ENCODE measurements at regions not wholly inside any gene's neighbourhood (a gene's known extent, or its start where the extent isn't known, plus 50 kb on each side); places are given as distances from the start of the nearest gene placed in this dataset.

GRCh38 chr18:77444385-77444784, 194.7 kb downstream of the GALR1 start:
- Histone ChIP-seq H3K9me3 (ENCODE audit: control insufficient read depth, low read length) (no peaks in the 10 kb centered on the region), H3K4me1 (ENCODE audit: control insufficient read depth, insufficient read depth, low read length, poor library complexity, severe bottlenecking) (no peaks in the 10 kb centered on the region), H3K4me3 (ENCODE audit: extremely low read depth, insufficient read depth, low read length, poor library complexity, severe bottlenecking) (no peak overlapping the region), H3K27ac (ENCODE audit: low read depth, low read length, severe bottlenecking) (no peak overlapping the region), H3K36me3 (ENCODE audit: control insufficient read depth, insufficient read depth, low read length) (no peaks in the 10 kb centered on the region)
- 93 to 94% methylated on average over 9 to 10 of the region's 10 CpGs for WGBS, 2 experiments (ENCODE audit: insufficient coverage in 2 of 2)

GRCh38 chr18:77448046-77448445, 198.4 kb downstream of the GALR1 start:
- Histone ChIP-seq H3K27ac (ENCODE audit: low read depth, low read length, severe bottlenecking) (no peak overlapping the region), H3K9me3 (ENCODE audit: control insufficient read depth, low read length) (no peaks in the 10 kb centered on the region), H3K4me3 (ENCODE audit: extremely low read depth, insufficient read depth, low read length, poor library complexity, severe bottlenecking) (no peak overlapping the region), H3K36me3 (ENCODE audit: control insufficient read depth, insufficient read depth, low read length) (no peaks in the 10 kb centered on the region), H3K4me1 (ENCODE audit: control insufficient read depth, insufficient read depth, low read length, poor library complexity, severe bottlenecking) (no peaks in the 10 kb centered on the region)
- 75 to 92% methylated on average over 2 to 5 of the region's 6 CpGs for WGBS, 2 experiments (ENCODE audit: insufficient coverage in 2 of 2)

GRCh38 chr18:77455004-77455403, 205.4 kb downstream of the GALR1 start:
- Histone ChIP-seq H3K36me3 (ENCODE audit: control insufficient read depth, insufficient read depth, low read length) (no peaks in the 10 kb centered on the region), H3K4me1 (ENCODE audit: control insufficient read depth, insufficient read depth, low read length, poor library complexity, severe bottlenecking) (no peaks in the 10 kb centered on the region), H3K4me3 (ENCODE audit: extremely low read depth, insufficient read depth, low read length, poor library complexity, severe bottlenecking) (no peak overlapping the region), H3K9me3 (ENCODE audit: control insufficient read depth, low read length) (no peaks in the 10 kb centered on the region), H3K27ac (ENCODE audit: low read depth, low read length, severe bottlenecking) (no peak overlapping the region)
- WGBS, 2 experiments (ENCODE audit: insufficient coverage in 2 of 2): 95% methylated on average over 2 of the region's 2 CpGs; no CpG with 5 or more reads in 1 of the 2 experiments

- Histone ChIP-seq H3K4me1 (ENCODE audit: control insufficient read depth, insufficient read depth, low read length, poor library complexity, severe bottlenecking) (peaks cover 3% of the 10 kb centered on the region), H3K9me3 (ENCODE audit: control insufficient read depth, low read length) (no peaks in the 10 kb centered on the region), H3K27ac (ENCODE audit: low read depth, low read length, severe bottlenecking) (no peak overlapping the region), H3K4me3 (ENCODE audit: extremely low read depth, insufficient read depth, low read length, poor library complexity, severe bottlenecking) (no peak overlapping the region), H3K36me3 (ENCODE audit: control insufficient read depth, insufficient read depth, low read length) (no peaks in the 10 kb centered on the region)
- no CpG with 5 or more reads among the region's 3 CpGs for WGBS, 2 experiments (ENCODE audit: insufficient coverage in 2 of 2)
These were observed 208.0 kb downstream of the GALR1 start for GRCh38 chr18:77457681-77458080.

- no peak overlapping the region for H3K27ac ChIP-seq (ENCODE audit: low read depth, low read length, severe bottlenecking)
- no peaks in the 10 kb centered on the region for H3K36me3 ChIP-seq (ENCODE audit: control insufficient read depth, insufficient read depth, low read length)
- 63 to 72% methylated on average over 3 of the region's 6 CpGs for WGBS, 2 experiments (ENCODE audit: insufficient coverage in 2 of 2)
- no peaks in the 10 kb centered on the region for H3K9me3 ChIP-seq (ENCODE audit: control insufficient read depth, low read length)
- peaks cover 3% of the 10 kb centered on the region for H3K4me1 ChIP-seq (ENCODE audit: control insufficient read depth, insufficient read depth, low read length, poor library complexity, severe bottlenecking)
- no peak overlapping the region for H3K4me3 ChIP-seq (ENCODE audit: extremely low read depth, insufficient read depth, low read length, poor library complexity, severe bottlenecking)
These were observed 211.5 kb downstream of the GALR1 start for GRCh38 chr18:77461062-77461688.

GRCh38 chr18:77464917-77465316, 215.3 kb downstream of the GALR1 start:
- H3K27ac ChIP-seq (ENCODE audit: low read depth, low read length, severe bottlenecking): no peak overlapping the region
- H3K4me1 ChIP-seq (ENCODE audit: control insufficient read depth, insufficient read depth, low read length, poor library complexity, severe bottlenecking): peaks cover 3% of the 10 kb centered on the region
- H3K36me3 ChIP-seq (ENCODE audit: control insufficient read depth, insufficient read depth, low read length): no peaks in the 10 kb centered on the region
- no peak overlapping the region for H3K4me3 ChIP-seq (ENCODE audit: extremely low read depth, insufficient read depth, low read length, poor library complexity, severe bottlenecking)
- 91% methylated on average over 2 of the region's 3 CpGs; no CpG with 5 or more reads in 1 of the 2 experiments for WGBS, 2 experiments (ENCODE audit: insufficient coverage in 2 of 2)
- no peaks in the 10 kb centered on the region for H3K9me3 ChIP-seq (ENCODE audit: control insufficient read depth, low read length)

- H3K9me3 ChIP-seq (ENCODE audit: control insufficient read depth, low read length): no peaks in the 10 kb centered on the region
- H3K36me3 ChIP-seq (ENCODE audit: control insufficient read depth, insufficient read depth, low read length): no peaks in the 10 kb centered on the region
- H3K4me3 ChIP-seq (ENCODE audit: extremely low read depth, insufficient read depth, low read length, poor library complexity, severe bottlenecking): no peak overlapping the region
- no peak overlapping the region for H3K27ac ChIP-seq (ENCODE audit: low read depth, low read length, severe bottlenecking)
- no peaks in the 10 kb centered on the region for H3K4me1 ChIP-seq (ENCODE audit: control insufficient read depth, insufficient read depth, low read length, poor library complexity, severe bottlenecking)
These were observed 217.2 kb downstream of the GALR1 start for GRCh38 chr18:77466890-77467289.

GRCh38 chr18:77469131-77469530, 219.5 kb downstream of the GALR1 start:
- 76 to 95% methylated on average over 2 to 4 of the region's 4 CpGs for WGBS, 2 experiments (ENCODE audit: insufficient coverage in 2 of 2)
- no peaks in the 10 kb centered on the region for H3K4me1 ChIP-seq (ENCODE audit: control insufficient read depth, insufficient read depth, low read length, poor library complexity, severe bottlenecking)
- no peak overlapping the region for H3K4me3 ChIP-seq (ENCODE audit: extremely low read depth, insufficient read depth, low read length, poor library complexity, severe bottlenecking)
- no peaks in the 10 kb centered on the region for H3K9me3 ChIP-seq (ENCODE audit: control insufficient read depth, low read length)
- H3K27ac ChIP-seq (ENCODE audit: low read depth, low read length, severe bottlenecking): no peak overlapping the region
- no peaks in the 10 kb centered on the region for H3K36me3 ChIP-seq (ENCODE audit: control insufficient read depth, insufficient read depth, low read length)

- 85 to 89% methylated on average over 12 to 14 of the region's 16 CpGs for WGBS, 2 experiments (ENCODE audit: insufficient coverage in 2 of 2)
- H3K4me3 ChIP-seq (ENCODE audit: extremely low read depth, insufficient read depth, low read length, poor library complexity, severe bottlenecking): no peak overlapping the region
- no peaks in the 10 kb centered on the region for H3K9me3 ChIP-seq (ENCODE audit: control insufficient read depth, low read length)
- H3K27ac ChIP-seq (ENCODE audit: low read depth, low read length, severe bottlenecking): no peak overlapping the region
- no peaks in the 10 kb centered on the region for H3K36me3 ChIP-seq (ENCODE audit: control insufficient read depth, insufficient read depth, low read length)
- H3K4me1 ChIP-seq (ENCODE audit: control insufficient read depth, insufficient read depth, low read length, poor library complexity, severe bottlenecking): no peaks in the 10 kb centered on the region
These were observed 221.1 kb downstream of the GALR1 start for GRCh38 chr18:77470569-77471413.

GRCh38 chr18:77472509-77472908, 222.9 kb downstream of the GALR1 start:
- WGBS, 2 experiments (ENCODE audit: insufficient coverage in 2 of 2): 71% methylated on average over 1 of the region's 1 CpG; no CpG with 5 or more reads in 1 of the 2 experiments

More at GRCh38 chr18:77472509-77472908, 222.9 kb downstream of the GALR1 start:
- H3K27ac ChIP-seq (ENCODE audit: low read depth, low read length, severe bottlenecking): no peak overlapping the region
- H3K9me3 ChIP-seq (ENCODE audit: control insufficient read depth, low read length): no peaks in the 10 kb centered on the region
- no peak overlapping the region for H3K4me3 ChIP-seq (ENCODE audit: extremely low read depth, insufficient read depth, low read length, poor library complexity, severe bottlenecking)
- H3K4me1 ChIP-seq (ENCODE audit: control insufficient read depth, insufficient read depth, low read length, poor library complexity, severe bottlenecking): no peaks in the 10 kb centered on the region
- H3K36me3 ChIP-seq (ENCODE audit: control insufficient read depth, insufficient read depth, low read length): no peaks in the 10 kb centered on the region

Data from mesodermal cell (in vitro differentiated cells).